Stromal cell of bone marrow (primary cell): ENCODE measurements at regions not wholly inside any gene's neighbourhood (a gene's known extent, or its start where the extent isn't known, plus 50 kb on each side); places are given as distances from the start of the nearest gene placed in this dataset.
"Not testable (repeated sequence)": the region's sequence is repeated elsewhere in the genome, so short reads cannot be mapped to it uniquely, and the experiment has no call there.

Experiments
- DNase-seq: peaks from one replicate; pipeline ENCODE4 v3.0.0-alpha.2; 2012; ENCODE audit warnings: low read depth

GRCh38 chr10:33101392-33101787, 143.4 kb upstream of the ITGB1 start:
- DNase-seq = no peak

GRCh38 chr10:33100781-33101391, 142.9 kb upstream of the ITGB1 start:
- DNase-seq = no peak

- no peak for DNase-seq
Observed at GRCh38 chr10:33099748-33100147, 141.7 kb upstream of the ITGB1 start.

GRCh38 chr10:33098951-33099663, 141.1 kb upstream of the ITGB1 start:
- no peak for DNase-seq

- no peak for DNase-seq
Observed at GRCh38 chr10:33095867-33096815, 138.1 kb upstream of the ITGB1 start.

- DNase-seq = no peak
Observed at GRCh38 chr10:33094263-33095051, 136.4 kb upstream of the ITGB1 start.

GRCh38 chr10:33093362-33093761, 135.3 kb upstream of the ITGB1 start:
- no peak for DNase-seq

- no peak for DNase-seq
Observed at GRCh38 chr10:33092596-33092995, 134.6 kb upstream of the ITGB1 start.

- no peak for DNase-seq
Observed at GRCh38 chr10:33091201-33091600, 133.2 kb upstream of the ITGB1 start.

- no peak for DNase-seq
Observed at GRCh38 chr10:33088990-33089389, 131.0 kb upstream of the ITGB1 start.

GRCh38 chr10:33087922-33088321, 129.9 kb upstream of the ITGB1 start:
- DNase-seq = no peak

- no peak for DNase-seq
Observed at GRCh38 chr10:33087152-33087551, 129.1 kb upstream of the ITGB1 start.

GRCh38 chr10:33086100-33086499, 128.1 kb upstream of the ITGB1 start:
- DNase-seq = no peak

- no peak for DNase-seq
Observed at GRCh38 chr10:33085313-33085833, 127.3 kb upstream of the ITGB1 start.

- no peak for DNase-seq
Observed at GRCh38 chr10:33084453-33084852, 126.4 kb upstream of the ITGB1 start.

GRCh38 chr10:33082373-33082895, 124.4 kb upstream of the ITGB1 start:
- no peak for DNase-seq

GRCh38 chr10:33080467-33080866, 122.4 kb upstream of the ITGB1 start:
- DNase-seq = not testable (repeated sequence)

GRCh38 chr10:33074443-33074842, 116.4 kb upstream of the ITGB1 start:
- DNase-seq = no peak

- peak; percentile 64 for DNase-seq
Observed at GRCh38 chr10:33073641-33074415, 115.8 kb upstream of the ITGB1 start.

GRCh38 chr10:33071857-33072256, 113.8 kb upstream of the ITGB1 start:
- no peak for DNase-seq

- no peak for DNase-seq
Observed at GRCh38 chr10:33070101-33070500, 112.1 kb upstream of the ITGB1 start.
